GM10248 (cell line): ENCODE measurements at regions not wholly inside any gene's neighbourhood (a gene's known extent, or its start where the extent isn't known, plus 50 kb on each side); places are given as distances from the start of the nearest gene placed in this dataset.

Experiments used
- CTCF ChIA-PET: fragments of 300-600 bp; sonication (Branson Sonifier 250); formaldehyde crosslinking; extraction: SDS; loops from one replicate; lab custom pipeline; 2021; ENCODE audit warnings: antibody characterized with exemption; lab: Yijun Ruan, JAX
- POLR2A ChIA-PET: fragments of 350-650 bp; sonication (Branson Sonifier 250); formaldehyde crosslinking; extraction: SDS; loops from one replicate; lab custom pipeline; 2020; ENCODE audit warnings: antibody characterized with exemption; lab: Yijun Ruan, JAX
- DNase-seq: peaks from one replicate; pipeline ENCODE4 v3.0.0; 2012; ENCODE audit errors: extremely low spot score
- CTCF ChIP-seq: IDR thresholded peaks from 2 replicates; pipeline ENCODE4 v1.5.1; 2012; ENCODE audit warnings: mild to moderate bottlenecking, low read depth; ENCODE audit errors: extremely low read depth, missing control alignments, control extremely low read depth

DNA sequence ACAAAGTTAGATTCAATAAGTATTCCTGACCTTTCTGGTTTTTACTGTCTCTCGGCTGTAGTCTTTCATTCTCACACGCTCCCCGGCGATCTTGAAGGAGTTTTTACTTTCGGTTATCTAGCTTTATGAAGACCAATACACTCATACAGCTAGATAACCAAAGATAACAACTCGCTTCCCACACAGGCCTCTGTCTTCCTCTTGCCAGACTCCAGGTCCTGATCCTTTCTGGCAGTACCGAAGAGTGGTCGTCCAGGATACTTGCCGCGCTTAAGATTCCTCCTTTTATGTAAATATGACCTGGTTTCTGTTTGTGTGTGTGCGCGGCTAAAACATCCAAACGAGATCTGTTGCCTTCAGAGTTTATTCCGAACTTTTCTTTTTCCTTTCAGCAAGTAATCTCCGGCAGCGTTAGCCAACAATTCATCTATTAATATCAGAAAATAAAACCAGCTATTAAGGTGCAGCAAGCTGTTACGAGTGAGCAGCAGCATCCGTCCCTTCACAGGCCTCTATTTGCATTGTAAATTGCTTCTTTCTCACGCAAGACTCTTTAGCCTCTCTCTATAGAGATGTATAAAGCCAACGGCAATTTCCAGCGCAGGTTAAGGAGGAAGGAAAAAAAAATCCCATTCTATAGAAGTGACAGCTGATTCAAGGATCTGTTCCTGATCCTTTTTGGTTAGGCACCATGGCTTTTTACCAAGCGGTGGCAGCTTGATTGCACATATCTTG is 216.1 kb downstream of the MEF2C start:
- DNase-seq, result no peak
- ChIA-PET POLR2A (no interaction called here), CTCF (interaction anchor here (0.8 to 4.1 kb wide), 6 partner anchors 9 to 886 kb away, joined by 3 to 22 read pairs (median 9); no protein-coding TSS in a partner anchor)
- no peak for TF ChIP-seq CTCF

- no peak for DNase-seq
- ChIA-PET POLR2A (interaction anchor here (0.6 kb wide), 1 partner anchor 441 kb away, joined by 5 read pairs; no protein-coding TSS in a partner anchor), CTCF (interaction anchor here (2.4 to 4.1 kb wide), 3 partner anchors 11 to 25 kb away, joined by 12 to 22 read pairs (median 15); no protein-coding TSS in a partner anchor)
- TF ChIP-seq CTCF, result no peak
These were observed 217.2 kb downstream of the MEF2C start for GRCh38 chr5:88665750-88666215.

DNA sequence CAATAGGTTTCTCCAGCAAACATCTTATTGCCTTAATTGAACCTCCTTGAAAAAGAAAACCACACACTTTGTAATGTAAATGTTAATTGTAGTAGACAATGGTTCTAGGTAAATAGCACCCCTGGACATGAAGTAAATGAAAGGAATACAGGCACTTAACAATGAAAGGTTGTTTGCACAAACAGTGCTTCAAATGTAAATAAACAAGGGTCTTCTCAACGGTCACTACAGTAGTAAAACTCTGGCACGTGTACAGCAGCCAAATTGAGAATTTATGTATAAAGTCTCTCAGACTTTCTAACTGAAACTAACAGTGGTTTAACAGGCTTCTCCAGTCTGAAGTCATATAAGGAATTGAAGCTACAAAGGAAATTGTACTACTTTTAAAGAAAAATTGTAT is 218.3 kb downstream of the MEF2C start:
- no peak for DNase-seq
- ChIA-PET POLR2A (no interaction called here), CTCF (interaction anchor here (2.2 to 4.1 kb wide), 3 partner anchors 12 to 26 kb away, joined by 6 to 22 read pairs (median 12); no protein-coding TSS in a partner anchor)
- TF ChIP-seq CTCF, result no peak

DNA sequence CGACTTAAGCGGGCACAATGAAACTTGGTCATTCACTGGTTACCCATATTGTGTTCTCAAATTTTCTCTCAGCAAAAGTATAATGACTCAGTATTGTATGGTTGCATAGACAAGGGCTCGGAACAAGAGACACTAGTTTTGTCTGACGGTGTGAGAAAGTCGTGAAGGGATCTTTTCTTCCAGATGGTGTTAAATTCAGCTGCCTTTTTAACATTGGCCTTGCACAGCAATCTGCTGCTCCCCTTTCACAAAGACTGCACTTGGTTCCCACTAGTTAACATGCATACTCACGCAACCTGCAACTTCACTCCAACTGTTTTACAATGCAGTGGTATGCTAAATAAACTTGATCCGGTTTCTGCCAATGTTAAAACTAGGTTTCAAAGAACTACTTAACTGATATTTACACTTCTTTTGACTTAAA is 219.2 kb downstream of the MEF2C start:
- ChIA-PET POLR2A (no interaction called here), CTCF (interaction anchor here (0.9 to 2.2 kb wide), 2 partner anchors 18 to 27 kb away, joined by 3 to 6 read pairs; no protein-coding TSS in a partner anchor)
- DNase-seq, result no peak
- TF ChIP-seq CTCF, result no peak

- no peak for TF ChIP-seq CTCF
- ChIA-PET POLR2A (no interaction called here), CTCF (interaction anchor here (0.9 to 2.2 kb wide), 2 partner anchors 19 to 28 kb away, joined by 3 to 6 read pairs; no protein-coding TSS in a partner anchor)
- DNase-seq, result no peak
These were observed 220.1 kb downstream of the MEF2C start for GRCh38 chr5:88662846-88663245.

DNA sequence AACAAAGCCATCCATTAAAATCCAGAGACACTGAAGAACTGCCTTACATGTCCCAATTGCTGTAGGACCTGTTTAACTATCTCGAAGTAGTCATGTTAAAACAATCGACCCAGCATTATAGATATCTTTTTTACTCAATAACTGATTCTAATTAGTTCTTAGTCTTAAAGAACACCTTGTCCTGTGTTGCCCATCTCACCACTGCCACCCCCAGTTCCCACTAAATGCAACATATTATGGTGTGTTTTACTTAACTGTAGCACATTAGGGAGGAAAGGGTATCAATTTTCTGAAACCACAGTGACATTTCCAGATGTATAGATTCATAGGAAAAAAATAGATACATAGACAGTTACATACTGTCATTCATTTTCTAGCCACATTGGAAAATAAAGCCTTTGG is 221.2 kb downstream of the MEF2C start:
- CTCF ChIA-PET, result no interaction called here
- no peak for DNase-seq
- TF ChIP-seq CTCF, result no peak
- POLR2A ChIA-PET, result no interaction called here
